Right cardiac atrium (tissue), 5 donors: ENCODE measurements at regions not wholly inside any gene's neighbourhood (a gene's known extent, or its start where the extent isn't known, plus 50 kb on each side); places are given as distances from the start of the nearest gene placed in this dataset.
A peak's percentile ranks its signal among the peaks of the same experiment; 100 is the strongest.

Experiments used
- ATAC-seq, 2 donors: fragments of 200-7000 bp; cut with Tn5 transposase; one replicate each; pipeline versions ENCODE4 v1.8.0 to v1.9.1; 2020; ENCODE audit warnings: moderate library complexity in 2 of 2, mild to moderate bottlenecking in 1 of 2
- DNase-seq, 3 donors: peaks; one replicate each; pipeline ENCODE4 v3.0.0-alpha.2; 2020
- H3K27ac ChIP-seq: one replicate; pipeline ENCODE4 v1.5.1; 2013; ENCODE audit warnings: mild to moderate bottlenecking, low read length, control low read depth, moderate library complexity
- H3K27me3 ChIP-seq: one replicate; pipeline ENCODE4 v1.6.1; 2013; ENCODE audit not compliant: control insufficient read depth, insufficient read depth
- H3K4me1 ChIP-seq: one replicate; pipeline ENCODE4 v1.6.1; 2013; ENCODE audit warnings: low read length; ENCODE audit not compliant: control insufficient read depth, insufficient read depth
- H3K4me3 ChIP-seq: one replicate; pipeline ENCODE4 v1.5.1; 2013; ENCODE audit warnings: low read length, control low read depth
- H3K9me3 ChIP-seq: one replicate; pipeline ENCODE4 v1.6.1; 2013; ENCODE audit warnings: low read length; ENCODE audit not compliant: control insufficient read depth
- WGBS: extraction: QIAGEN DNeasy Blood & Tissue Kit; methylation state at CpG from one replicate; pipeline ENCODE4 v1.1.7; 2013; 5-methylcytosine and 5-hydroxymethylcytosine counted together
- intact Hi-C, 4 donors: fragments of 100-400 bp; cut with DNase I; formaldehyde crosslinking; loops; one replicate each; pipeline versions ENCODE4 v1.11.0 to v1.14.0; 2022 to 2023
- donor health status: healthy with polysubstance abuse.
- donor health status: DM: no; HTN: yes; CAD: no.
- donor health status: DM: no; HTN: no; CAD: no.
- donor health status: DM: no; HTN: yes; CAD: no; lungs with severe emphysema.
- donor health status: DM: yes; HTN: yes; CAD: no.

GRCh38 chr1:82451191-82451590 lies 650.5 kb downstream of the ADGRL2 start:
- no peak for DNase-seq
- 96% methylated on average over 2 of the region's 2 CpGs for WGBS
- no peak for ATAC-seq
- intact Hi-C loops = no loop called here
- Histone ChIP-seq H3K9me3 (no peaks in the 10 kb centered on the region), H3K4me1 (no peaks in the 10 kb centered on the region), H3K4me3 (no peak overlapping the region), H3K27ac (no peak overlapping the region), H3K27me3 (no peaks in the 10 kb centered on the region)

GRCh38 chr1:82449506-82450057 lies 648.8 kb downstream of the ADGRL2 start:
- DNase-seq = no peak
- H3K27ac ChIP-seq = no peak overlapping the region
- no peaks in the 10 kb centered on the region for H3K27me3 ChIP-seq
- H3K4me1 ChIP-seq = no peaks in the 10 kb centered on the region
- 90% methylated on average over 4 of the region's 4 CpGs for WGBS
- intact Hi-C loops = no loop called here
- no peaks in the 10 kb centered on the region for H3K9me3 ChIP-seq
- no peak overlapping the region for H3K4me3 ChIP-seq
- no peak for ATAC-seq

DNA sequence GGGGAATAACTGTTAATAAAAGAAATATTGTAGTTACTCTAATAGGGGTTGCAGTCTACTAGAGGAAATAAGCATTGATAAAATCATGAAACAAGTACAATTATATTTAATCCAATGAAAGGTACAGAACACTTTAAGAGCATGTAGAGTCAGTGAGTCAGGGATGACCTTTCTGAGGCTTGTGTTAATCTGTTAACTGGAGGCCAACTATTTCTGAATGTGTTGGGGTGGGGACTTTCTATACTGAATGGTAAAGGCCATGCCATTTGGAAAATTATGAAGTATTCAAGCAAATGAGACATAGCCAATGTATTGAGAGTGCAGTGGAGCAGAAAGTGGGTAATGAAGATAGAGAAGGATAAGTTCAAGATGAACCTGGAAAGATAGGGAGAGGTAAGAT lies 646.2 kb downstream of the ADGRL2 start:
- no peak for ATAC-seq
- intact Hi-C loops = no loop called here
- H3K4me1 ChIP-seq = no peaks in the 10 kb centered on the region
- no peak overlapping the region for H3K4me3 ChIP-seq
- H3K27me3 ChIP-seq = no peaks in the 10 kb centered on the region
- no peaks in the 10 kb centered on the region for H3K9me3 ChIP-seq
- DNase-seq = no peak
- no peak overlapping the region for H3K27ac ChIP-seq

GRCh38 chr1:82446236-82446635 lies 645.5 kb downstream of the ADGRL2 start:
- DNase-seq (no peak), ATAC-seq (peak in 1 of 2 donors; percentile 45)
- intact Hi-C loops = no loop called here
- no peaks in the 10 kb centered on the region for H3K9me3 ChIP-seq
- H3K4me1 ChIP-seq = no peaks in the 10 kb centered on the region
- H3K27me3 ChIP-seq = no peaks in the 10 kb centered on the region
- H3K4me3 ChIP-seq = peak overlapping the region; percentile 15
- WGBS = 55% methylated on average over 2 of the region's 2 CpGs
- no peak overlapping the region for H3K27ac ChIP-seq

GRCh38 chr1:82445827-82446226 lies 645.1 kb downstream of the ADGRL2 start:
- no peak for ATAC-seq
- intact Hi-C loops = no loop called here

DNA sequence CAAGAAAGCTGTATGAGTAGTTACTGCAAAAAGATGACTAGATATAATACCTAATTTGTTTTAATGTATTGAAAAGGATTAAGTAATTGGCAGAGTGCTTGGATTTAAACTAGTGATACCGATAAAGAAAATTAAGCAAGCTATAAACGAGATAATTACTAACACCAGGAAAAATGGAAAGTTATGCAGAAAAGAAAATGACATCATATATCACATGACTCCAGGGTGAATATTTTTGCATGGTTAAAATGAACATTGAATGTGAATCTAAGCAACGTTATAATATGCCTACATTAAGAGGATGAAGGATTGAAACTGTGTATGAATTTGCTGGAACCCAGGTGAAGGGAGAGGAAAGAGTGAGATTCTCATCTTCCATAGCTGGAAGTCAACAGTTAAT lies 644.4 kb downstream of the ADGRL2 start:
- H3K4me1 ChIP-seq = no peaks in the 10 kb centered on the region
- H3K27me3 ChIP-seq = no peaks in the 10 kb centered on the region
- ATAC-seq (no peak), DNase-seq (no peak)
- H3K27ac ChIP-seq = no peak overlapping the region
- WGBS = 84% methylated on average over 3 of the region's 3 CpGs
- intact Hi-C loops = no loop called here
- no peaks in the 10 kb centered on the region for H3K9me3 ChIP-seq
- H3K4me3 ChIP-seq = no peak overlapping the region

More at GRCh38 chr1:82445827-82446226, 645.1 kb downstream of the ADGRL2 start:
- no peaks in the 10 kb centered on the region for H3K9me3 ChIP-seq
- H3K4me1 ChIP-seq = no peaks in the 10 kb centered on the region
- WGBS = 60% methylated on average over 3 of the region's 3 CpGs
- no peak overlapping the region for H3K4me3 ChIP-seq
- H3K27ac ChIP-seq = no peak overlapping the region
- DNase-seq = no peak
- no peaks in the 10 kb centered on the region for H3K27me3 ChIP-seq

- WGBS = 78% methylated on average over 4 of the region's 4 CpGs
- no peak overlapping the region for H3K27ac ChIP-seq
- DNase-seq (no peak), ATAC-seq (no peak)
- H3K4me3 ChIP-seq = no peak overlapping the region
- no peaks in the 10 kb centered on the region for H3K4me1 ChIP-seq
- intact Hi-C loops = no loop called here
- no peaks in the 10 kb centered on the region for H3K27me3 ChIP-seq
- H3K9me3 ChIP-seq = no peaks in the 10 kb centered on the region
Measured at GRCh38 chr1:82441402-82441801, 640.7 kb downstream of the ADGRL2 start.

GRCh38 chr1:82423174-82423815 lies 622.6 kb downstream of the ADGRL2 start:
- Histone ChIP-seq H3K4me3 (no peak overlapping the region), H3K27ac (no peak overlapping the region), H3K4me1 (no peaks in the 10 kb centered on the region), H3K27me3 (no peaks in the 10 kb centered on the region), H3K9me3 (no peaks in the 10 kb centered on the region)
- DNase-seq (no peak), ATAC-seq (no peak)
- intact Hi-C loops = no loop called here

DNA sequence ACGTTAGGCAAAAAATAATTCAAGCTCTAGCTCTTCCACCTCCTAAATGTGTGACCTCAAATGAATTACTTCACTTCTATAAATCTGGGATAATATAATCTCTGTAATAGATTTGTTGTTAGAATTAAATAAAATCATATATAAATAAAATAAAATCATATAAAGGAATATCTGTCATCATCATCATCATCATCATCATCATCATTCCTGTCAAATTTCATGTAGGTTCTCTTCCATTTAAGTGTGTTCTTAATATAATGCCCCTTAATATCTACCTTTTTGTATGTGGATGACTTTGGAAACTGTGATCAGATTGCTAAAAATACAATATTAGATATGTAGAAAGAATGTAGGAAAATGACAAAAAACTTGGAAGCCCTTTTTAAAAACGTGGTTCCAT lies 621.0 kb downstream of the ADGRL2 start:
- intact Hi-C loops = no loop called here

GRCh38 chr1:82420584-82420983 lies 619.9 kb downstream of the ADGRL2 start:
- H3K4me3 ChIP-seq = no peak overlapping the region
- no peaks in the 10 kb centered on the region for H3K27me3 ChIP-seq
- intact Hi-C loops = no loop called here
- WGBS = 85% methylated on average over 3 of the region's 3 CpGs
- H3K27ac ChIP-seq = no peak overlapping the region
- no peak for ATAC-seq
- DNase-seq = no peak
- H3K9me3 ChIP-seq = no peaks in the 10 kb centered on the region
- H3K4me1 ChIP-seq = no peaks in the 10 kb centered on the region

More for the DNA sequence above, 621.0 kb downstream of the ADGRL2 start:
- H3K9me3 ChIP-seq = no peaks in the 10 kb centered on the region
- no peaks in the 10 kb centered on the region for H3K27me3 ChIP-seq
- no peak for ATAC-seq
- H3K4me1 ChIP-seq = no peaks in the 10 kb centered on the region
- H3K27ac ChIP-seq = no peak overlapping the region
- WGBS = 67% methylated on average over 2 of the region's 2 CpGs
- H3K4me3 ChIP-seq = no peak overlapping the region
- DNase-seq = no peak

- no peak for ATAC-seq
- WGBS = 85% methylated on average over 1 of the region's 1 CpG
- H3K27ac ChIP-seq = no peak overlapping the region
- DNase-seq = no peak
- intact Hi-C loops = no loop called here
- no peaks in the 10 kb centered on the region for H3K27me3 ChIP-seq
- no peaks in the 10 kb centered on the region for H3K9me3 ChIP-seq
- no peaks in the 10 kb centered on the region for H3K4me1 ChIP-seq
- no peak overlapping the region for H3K4me3 ChIP-seq
Measured at GRCh38 chr1:82411605-82412004, 610.9 kb downstream of the ADGRL2 start.

DNA sequence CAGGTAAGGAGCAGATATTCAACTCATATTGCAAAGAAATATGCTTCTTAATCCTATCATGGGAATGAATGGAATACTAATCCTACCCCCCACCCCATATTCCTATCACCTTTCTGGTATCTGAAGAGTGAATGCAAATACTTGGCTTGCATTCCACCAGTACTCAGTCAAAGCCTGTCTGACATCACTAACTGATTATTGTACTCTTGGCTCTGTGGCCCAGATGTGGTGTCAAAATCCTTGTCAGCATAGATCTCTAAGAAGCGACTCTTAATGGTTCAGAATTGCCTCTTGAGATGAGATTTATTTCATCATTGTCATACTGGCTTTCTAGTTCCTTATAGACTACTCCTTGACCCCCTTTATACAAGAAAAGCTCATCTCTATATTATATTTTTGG lies 604.6 kb downstream of the ADGRL2 start:
- H3K4me1 ChIP-seq = no peaks in the 10 kb centered on the region
- intact Hi-C loops = no loop called here
- no peak for ATAC-seq
- no peaks in the 10 kb centered on the region for H3K27me3 ChIP-seq
- no peak overlapping the region for H3K27ac ChIP-seq
- no peak for DNase-seq
- 78% methylated on average over 1 of the region's 1 CpG for WGBS
- H3K4me3 ChIP-seq = no peak overlapping the region
- H3K9me3 ChIP-seq = no peaks in the 10 kb centered on the region
